HepG2 (cell line): ENCODE measurements at regions not wholly inside any gene's neighbourhood (a gene's known extent, or its start where the extent isn't known, plus 50 kb on each side); places are given as distances from the start of the nearest gene placed in this dataset.
A peak's percentile ranks its signal among the peaks of the same experiment; 100 is the strongest.

Experiments
- ELF4 ChIP-seq: sonication (generic); formaldehyde crosslinking; IDR thresholded peaks from 2 replicates; pipeline ENCODE4 v1.5.0; 2020; ENCODE audit warnings: missing genetic modification reagents, mild to moderate bottlenecking, moderate library complexity, borderline replicate concordance
- ERF ChIP-seq: IDR thresholded peaks from 2 replicates; pipeline ENCODE4 v1.6.1; 2018; ENCODE audit warnings: missing biosample characterization, missing genetic modification reagents
- FOXJ3 ChIP-seq: sonication (generic); formaldehyde crosslinking; IDR thresholded peaks from 2 replicates; pipeline ENCODE4 v1.4.0; 2020; ENCODE audit warnings: missing genetic modification reagents, mild to moderate bottlenecking, borderline replicate concordance
- HDAC2 ChIP-seq: sonication (generic); formaldehyde crosslinking; IDR thresholded peaks from 2 replicates; pipeline ENCODE4 v1.4.0; 2020; ENCODE audit warnings: missing genetic modification reagents
- HNRNPH1 ChIP-seq: fragments of 200-400 bp; formaldehyde crosslinking; optimal IDR thresholded peaks from 2 replicates; pipeline ENCODE3; 2017; ENCODE audit warnings: mild to moderate bottlenecking, low read depth, low read length
- KDM3A ChIP-seq: IDR thresholded peaks from 2 replicates; pipeline ENCODE4 v1.6.1; 2018; ENCODE audit warnings: low read depth, missing compliant biosample characterization
- NRL ChIP-seq: sonication (generic); formaldehyde crosslinking; IDR thresholded peaks from 2 replicates; pipeline ENCODE4 v1.5.0; 2020; ENCODE audit warnings: missing genetic modification reagents, mild to moderate bottlenecking, moderate library complexity, borderline replicate concordance
- PBX3 ChIP-seq: sonication (generic); formaldehyde crosslinking; IDR thresholded peaks from 2 replicates; pipeline ENCODE4 v1.8.1; 2023; ENCODE audit warnings: missing genetic modification reagents, inconsistent platforms, borderline replicate concordance
- RFX1 ChIP-seq: fragments of 450-650 bp; IDR thresholded peaks from 2 replicates; pipeline ENCODE4 v1.6.1; 2017
- SRSF9 ChIP-seq: fragments of 200-400 bp; formaldehyde crosslinking; IDR thresholded peaks from 2 replicates; pipeline ENCODE4 v1.6.1; 2018; ENCODE audit warnings: borderline replicate concordance, mild to moderate bottlenecking, low read depth, low read length; ENCODE audit not compliant: insufficient read depth, poor library complexity, severe bottlenecking
- TFDP2 ChIP-seq: sonication (generic); formaldehyde crosslinking; IDR thresholded peaks from 2 replicates; pipeline ENCODE4 v1.4.0; 2020; ENCODE audit warnings: missing genetic modification reagents
- U2AF2 ChIP-seq: fragments of 200-400 bp; formaldehyde crosslinking; IDR thresholded peaks from 2 replicates; pipeline ENCODE4 v1.6.1; 2017; ENCODE audit warnings: low read depth, mild to moderate bottlenecking, low read length
- YEATS4 ChIP-seq: sonication (generic); formaldehyde crosslinking; IDR thresholded peaks from 2 replicates; pipeline ENCODE4 v1.4.0; 2020; ENCODE audit warnings: missing genetic modification reagents, borderline replicate concordance
- YY1 ChIP-seq: IDR thresholded peaks from 2 replicates; pipeline ENCODE4 v1.6.1; 2011; ENCODE audit warnings: low read length, low read depth, moderate library complexity, mild to moderate bottlenecking; ENCODE audit not compliant: insufficient read depth, insufficient replicate concordance
- ZNF160 ChIP-seq: sonication (generic); formaldehyde crosslinking; IDR thresholded peaks from 2 replicates; pipeline ENCODE4 v1.8.0; 2022; ENCODE audit warnings: mild to moderate bottlenecking, inconsistent platforms, missing genetic modification reagents
- ZNF224 ChIP-seq: sonication (generic); formaldehyde crosslinking; IDR thresholded peaks from 2 replicates; pipeline ENCODE4 v1.5.0; 2020; ENCODE audit warnings: mild to moderate bottlenecking, missing genetic modification reagents
- ZNF331 ChIP-seq: sonication (generic); formaldehyde crosslinking; IDR thresholded peaks from 2 replicates; pipeline ENCODE4 v1.4.0; 2020; ENCODE audit warnings: missing genetic modification reagents
- TF ChIP-seq, protein P1 (sequence below): sonication (generic); formaldehyde crosslinking; IDR thresholded peaks from 2 replicates; pipeline ENCODE4 v1.5.0; 2020; ENCODE audit warnings: missing genetic modification reagents
- TF ChIP-seq, protein P2 (sequence below), 2 experiments: IDR thresholded peaks; 2 replicates each; pipeline ENCODE4 v1.6.1; 2011 to 2012; ENCODE audit warnings: low read length in 2 of 2, borderline replicate concordance in 1 of 2, low read depth in 1 of 2, mild to moderate bottlenecking in 1 of 2, moderate library complexity in 1 of 2
- TF ChIP-seq, protein P3 (sequence below): IDR thresholded peaks from 2 replicates; pipeline ENCODE4 v1.6.1; 2016; ENCODE audit warnings: mild to moderate bottlenecking, missing biosample characterization, missing genetic modification reagents
- TF ChIP-seq, protein P4 (sequence below): IDR thresholded peaks from 2 replicates; pipeline ENCODE4 v1.6.1; 2012; ENCODE audit warnings: low read length, improper control_type of control experiment

GRCh38 chr20:53786071-53786444, 192.4 kb upstream of the ZNF217 start (continued):
- TF ChIP-seq ELF4 (CRISPR knock-in tag) = no peak
- no peak for TF ChIP-seq NRL (CRISPR knock-in tag)
- no peak for TF ChIP-seq ZNF331 (CRISPR knock-in tag)
- no peak for TF ChIP-seq TFDP2
- no peak for TF ChIP-seq HDAC2 (CRISPR knock-in tag)
- TF ChIP-seq ERF (CRISPR knock-in tag) = no peak
- TF ChIP-seq, protein P1, sequence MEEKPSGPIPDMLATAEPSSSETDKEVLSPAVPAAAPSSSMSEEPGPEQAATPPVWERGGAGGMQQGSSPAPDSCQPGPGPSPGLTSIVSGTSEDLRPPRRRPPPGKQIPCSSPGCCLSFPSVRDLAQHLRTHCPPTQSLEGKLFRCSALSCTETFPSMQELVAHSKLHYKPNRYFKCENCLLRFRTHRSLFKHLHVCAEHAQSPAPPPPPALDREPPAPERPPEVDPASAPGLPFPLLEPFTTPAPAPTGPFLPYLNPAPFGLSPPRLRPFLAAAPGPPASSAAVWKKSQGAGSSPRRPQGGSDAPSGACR (CRISPR knock-in tag) = no peak; the same call in 1 of the 2 replicates
- no peak for TF ChIP-seq ZNF160 (CRISPR knock-in tag)
- no peak for TF ChIP-seq HNRNPH1
- TF ChIP-seq PBX3 = no peak
- TF ChIP-seq FOXJ3 (CRISPR knock-in tag) = peak; percentile 14; the same call in 1 of the 2 replicates
- no peak for TF ChIP-seq SRSF9
- no peak for TF ChIP-seq ZNF224 (CRISPR knock-in tag)
- TF ChIP-seq, protein P2, sequence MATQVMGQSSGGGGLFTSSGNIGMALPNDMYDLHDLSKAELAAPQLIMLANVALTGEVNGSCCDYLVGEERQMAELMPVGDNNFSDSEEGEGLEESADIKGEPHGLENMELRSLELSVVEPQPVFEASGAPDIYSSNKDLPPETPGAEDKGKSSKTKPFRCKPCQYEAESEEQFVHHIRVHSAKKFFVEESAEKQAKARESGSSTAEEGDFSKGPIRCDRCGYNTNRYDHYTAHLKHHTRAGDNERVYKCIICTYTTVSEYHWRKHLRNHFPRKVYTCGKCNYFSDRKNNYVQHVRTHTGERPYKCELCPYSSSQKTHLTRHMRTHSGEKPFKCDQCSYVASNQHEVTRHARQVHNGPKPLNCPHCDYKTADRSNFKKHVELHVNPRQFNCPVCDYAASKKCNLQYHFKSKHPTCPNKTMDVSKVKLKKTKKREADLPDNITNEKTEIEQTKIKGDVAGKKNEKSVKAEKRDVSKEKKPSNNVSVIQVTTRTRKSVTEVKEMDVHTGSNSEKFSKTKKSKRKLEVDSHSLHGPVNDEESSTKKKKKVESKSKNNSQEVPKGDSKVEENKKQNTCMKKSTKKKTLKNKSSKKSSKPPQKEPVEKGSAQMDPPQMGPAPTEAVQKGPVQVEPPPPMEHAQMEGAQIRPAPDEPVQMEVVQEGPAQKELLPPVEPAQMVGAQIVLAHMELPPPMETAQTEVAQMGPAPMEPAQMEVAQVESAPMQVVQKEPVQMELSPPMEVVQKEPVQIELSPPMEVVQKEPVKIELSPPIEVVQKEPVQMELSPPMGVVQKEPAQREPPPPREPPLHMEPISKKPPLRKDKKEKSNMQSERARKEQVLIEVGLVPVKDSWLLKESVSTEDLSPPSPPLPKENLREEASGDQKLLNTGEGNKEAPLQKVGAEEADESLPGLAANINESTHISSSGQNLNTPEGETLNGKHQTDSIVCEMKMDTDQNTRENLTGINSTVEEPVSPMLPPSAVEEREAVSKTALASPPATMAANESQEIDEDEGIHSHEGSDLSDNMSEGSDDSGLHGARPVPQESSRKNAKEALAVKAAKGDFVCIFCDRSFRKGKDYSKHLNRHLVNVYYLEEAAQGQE (IDR thresholded peaks at IDR 0.05; ENCODE audit: borderline replicate concordance in 1 of 2, low read depth in 1 of 2, low read length in 2 of 2) = no peak
- no peak for TF ChIP-seq KDM3A (CRISPR knock-in tag)
- TF ChIP-seq, protein P3, sequence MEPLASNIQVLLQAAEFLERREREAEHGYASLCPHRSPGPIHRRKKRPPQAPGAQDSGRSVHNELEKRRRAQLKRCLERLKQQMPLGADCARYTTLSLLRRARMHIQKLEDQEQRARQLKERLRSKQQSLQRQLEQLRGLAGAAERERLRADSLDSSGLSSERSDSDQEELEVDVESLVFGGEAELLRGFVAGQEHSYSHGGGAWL (CRISPR knock-in tag) = no peak
- TF ChIP-seq YY1 = no peak
- TF ChIP-seq, protein P4, sequence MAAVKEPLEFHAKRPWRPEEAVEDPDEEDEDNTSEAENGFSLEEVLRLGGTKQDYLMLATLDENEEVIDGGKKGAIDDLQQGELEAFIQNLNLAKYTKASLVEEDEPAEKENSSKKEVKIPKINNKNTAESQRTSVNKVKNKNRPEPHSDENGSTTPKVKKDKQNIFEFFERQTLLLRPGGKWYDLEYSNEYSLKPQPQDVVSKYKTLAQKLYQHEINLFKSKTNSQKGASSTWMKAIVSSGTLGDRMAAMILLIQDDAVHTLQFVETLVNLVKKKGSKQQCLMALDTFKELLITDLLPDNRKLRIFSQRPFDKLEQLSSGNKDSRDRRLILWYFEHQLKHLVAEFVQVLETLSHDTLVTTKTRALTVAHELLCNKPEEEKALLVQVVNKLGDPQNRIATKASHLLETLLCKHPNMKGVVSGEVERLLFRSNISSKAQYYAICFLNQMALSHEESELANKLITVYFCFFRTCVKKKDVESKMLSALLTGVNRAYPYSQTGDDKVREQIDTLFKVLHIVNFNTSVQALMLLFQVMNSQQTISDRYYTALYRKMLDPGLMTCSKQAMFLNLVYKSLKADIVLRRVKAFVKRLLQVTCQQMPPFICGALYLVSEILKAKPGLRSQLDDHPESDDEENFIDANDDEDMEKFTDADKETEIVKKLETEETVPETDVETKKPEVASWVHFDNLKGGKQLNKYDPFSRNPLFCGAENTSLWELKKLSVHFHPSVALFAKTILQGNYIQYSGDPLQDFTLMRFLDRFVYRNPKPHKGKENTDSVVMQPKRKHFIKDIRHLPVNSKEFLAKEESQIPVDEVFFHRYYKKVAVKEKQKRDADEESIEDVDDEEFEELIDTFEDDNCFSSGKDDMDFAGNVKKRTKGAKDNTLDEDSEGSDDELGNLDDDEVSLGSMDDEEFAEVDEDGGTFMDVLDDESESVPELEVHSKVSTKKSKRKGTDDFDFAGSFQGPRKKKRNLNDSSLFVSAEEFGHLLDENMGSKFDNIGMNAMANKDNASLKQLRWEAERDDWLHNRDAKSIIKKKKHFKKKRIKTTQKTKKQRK = no peak
- TF ChIP-seq YEATS4 (CRISPR knock-in tag) = no peak
- no peak for TF ChIP-seq RFX1
- no peak for TF ChIP-seq U2AF2
